ENCODE measurements at regions not wholly inside any gene's neighbourhood (a gene's known extent, or its start where the extent isn't known, plus 50 kb on each side); places are given as distances from the start of the nearest gene placed in this dataset.

- Histone ChIP-seq H3K4me3 (replicated peaks in 1 of 3; ENCODE audit: insufficient read depth in 1 of 3, low read depth in 1 of 3, low read length in 3 of 3) (no peak overlapping the region), H3K27ac (ENCODE audit: insufficient read depth, low read depth, low read length) (no peak overlapping the region), H3K4me2 (ENCODE audit: insufficient read depth, low read length) (no peak overlapping the region), H3K79me2 (ENCODE audit: control insufficient read depth, insufficient read depth, low read length) (no peaks in the 10 kb centered on the region), H3K27me3 (ENCODE audit: control insufficient read depth in 2 of 2, insufficient read depth in 2 of 2, low read length in 2 of 2) (no peaks in the 10 kb centered on the region), H3K9me3 (replicated peaks; ENCODE audit: control insufficient read depth, insufficient read depth, low read length) (no peaks in the 10 kb centered on the region), H3K4me1 (ENCODE audit: control insufficient read depth, extremely low read depth, insufficient read depth, low read length) (peaks cover 10% of the 10 kb centered on the region), H2AFZ (ENCODE audit: low read depth, low read length) (no peak overlapping the region), H3K36me3 (ENCODE audit: control insufficient read depth in 2 of 2, extremely low read depth in 1 of 2, insufficient read depth in 2 of 2, low read length in 2 of 2) (no peaks in the 10 kb centered on the region), H3K9ac (replicated peaks; ENCODE audit: extremely low read depth, insufficient read depth, low read length) (no peak overlapping the region), H3K9me1 (replicated peaks; ENCODE audit: control insufficient read depth, extremely low read depth, insufficient read depth, low read length) (no peaks in the 10 kb centered on the region), H4K20me1 (replicated peaks; ENCODE audit: control insufficient read depth, extremely low read depth, insufficient read depth, low read length) (no peaks in the 10 kb centered on the region)
- FAIRE-seq (no peak), DNase-seq (ENCODE audit: low read depth, low spot score) (peak; percentile 48)
- BruUV-seq (replicated peaks): no TSS peak
- ChIA-PET POLR2A (no interaction called here), CTCF (interaction anchor here (1.4 to 1.5 kb wide), 2 partner anchors 13 to 22 kb away, joined by 3 to 4 read pairs; no protein-coding TSS in a partner anchor)
- intact Hi-C loops (cut with micrococcal nuclease): no loop called here
- no peak for TF ChIP-seq POLR2A (IDR thresholded peaks at IDR 0.05; ENCODE audit: low read depth, low read length)
- TF ChIP-seq EZH2 (IDR thresholded peaks at IDR 0.05; ENCODE audit: borderline replicate concordance, low read depth, low read length, severe bottlenecking): no peak
- TF ChIP-seq GATA2 (IDR thresholded peaks at IDR 0.05; ENCODE audit: insufficient read depth, insufficient read length, low read depth, low read length): no peak
- TF ChIP-seq JUN (IDR thresholded peaks at IDR 0.05; ENCODE audit: borderline replicate concordance, insufficient read depth, insufficient read length, low read depth): no peak
- TF ChIP-seq, protein P1, sequence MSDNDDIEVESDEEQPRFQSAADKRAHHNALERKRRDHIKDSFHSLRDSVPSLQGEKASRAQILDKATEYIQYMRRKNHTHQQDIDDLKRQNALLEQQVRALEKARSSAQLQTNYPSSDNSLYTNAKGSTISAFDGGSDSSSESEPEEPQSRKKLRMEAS (IDR thresholded peaks at IDR 0.05; ENCODE audit: insufficient read depth, insufficient read length): no peak
- no peak for TF ChIP-seq CTCF (IDR thresholded peaks at IDR 0.05; ENCODE audit: extremely low read depth in 1 of 2, insufficient read depth in 1 of 2, low read depth in 1 of 2, low read length in 2 of 2)
- no peak for TF ChIP-seq POLR2AphosphoS5 (IDR thresholded peaks at IDR 0.05; ENCODE audit: insufficient read depth, low read depth, low read length)
- TF ChIP-seq FOS (IDR thresholded peaks at IDR 0.05; ENCODE audit: borderline replicate concordance, insufficient read depth, low read length): no peak
- TF ChIP-seq MYC (IDR thresholded peaks at IDR 0.05; ENCODE audit: low read depth, low read length): no peak
- dilution Hi-C loops (cut with MboI; ENCODE audit: extremely low pct_ligation_motif_present, low sequenced_read_pairs): no loop called here
Measured at GRCh38 chr12:90037740-90038139, 329.1 kb upstream of the ATP2B1 start.
